Smooth muscle cell (in vitro differentiated cells): ENCODE measurements at regions not wholly inside any gene's neighbourhood (a gene's known extent, or its start where the extent isn't known, plus 50 kb on each side); places are given as distances from the start of the nearest gene placed in this dataset.

ENCODE experiments used
- DNase-seq: peaks from one replicate; lab custom pipeline; 2025; ENCODE audit not compliant: unreplicated experiment; lab: John Stamatoyannopoulos, UW
- H2AFZ ChIP-seq: fragments of 200-600 bp; sonication (generic); 2 replicates; pipeline ENCODE4 v1.6.0; 2016; ENCODE audit warnings: antibody characterized with exemption, low read depth, mild to moderate bottlenecking
- H3F3A ChIP-seq: fragments of 200-600 bp; sonication (generic); 2 replicates; pipeline ENCODE4 v1.6.0; 2017; ENCODE audit warnings: antibody characterized with exemption, low read depth
- H3K27ac ChIP-seq: fragments of 200-600 bp; sonication (generic); 2 replicates; pipeline ENCODE4 v1.5.1; 2016; ENCODE audit warnings: low read depth, mild to moderate bottlenecking
- H3K27me3 ChIP-seq: fragments of 200-600 bp; sonication (generic); 2 replicates; pipeline ENCODE4 v1.6.1; 2016; ENCODE audit warnings: low read depth, mild to moderate bottlenecking
- H3K36me3 ChIP-seq: fragments of 200-600 bp; sonication (generic); 2 replicates; pipeline ENCODE4 v1.5.1; 2016; ENCODE audit warnings: low read depth
- H3K4me1 ChIP-seq: fragments of 200-600 bp; sonication (generic); 2 replicates; pipeline ENCODE4 v1.5.1; 2016; ENCODE audit warnings: low read depth
- H3K4me2 ChIP-seq: fragments of 200-600 bp; sonication (generic); 2 replicates; pipeline ENCODE4 v1.6.0; 2016; ENCODE audit warnings: mild to moderate bottlenecking
- H3K4me3 ChIP-seq: fragments of 200-600 bp; sonication (generic); 2 replicates; pipeline ENCODE4 v1.5.1; 2016; ENCODE audit warnings: mild to moderate bottlenecking
- H3K79me2 ChIP-seq: fragments of 200-600 bp; sonication (generic); 2 replicates; pipeline ENCODE4 v1.6.0; 2016; ENCODE audit warnings: low read depth, mild to moderate bottlenecking
- H3K9ac ChIP-seq: fragments of 200-600 bp; sonication (generic); 2 replicates; pipeline ENCODE4 v1.6.0; 2016; ENCODE audit warnings: low read depth
- H3K9me3 ChIP-seq: fragments of 200-600 bp; sonication (generic); replicated peaks from 2 replicates; pipeline ENCODE4 v1.5.1; 2016; ENCODE audit warnings: low read depth
- H4K20me1 ChIP-seq: fragments of 200-600 bp; sonication (generic); 2 replicates; pipeline ENCODE4 v1.6.0; 2016; ENCODE audit warnings: low read depth
- WGBS: methylation state at CpG from one replicate; pipeline ENCODE4 v1.1.7; 2016; ENCODE audit warnings: low lambda C conversion rate; 5-methylcytosine and 5-hydroxymethylcytosine counted together
- TF ChIP-seq, protein P1 (sequence below): fragments of 200-600 bp; sonication (generic); IDR thresholded peaks from 2 replicates; pipeline ENCODE4 v1.5.1; 2017; ENCODE audit warnings: borderline replicate concordance, mild to moderate bottlenecking, antibody characterized with exemption; ENCODE audit not compliant: insufficient read depth, poor library complexity, severe bottlenecking

DNA sequence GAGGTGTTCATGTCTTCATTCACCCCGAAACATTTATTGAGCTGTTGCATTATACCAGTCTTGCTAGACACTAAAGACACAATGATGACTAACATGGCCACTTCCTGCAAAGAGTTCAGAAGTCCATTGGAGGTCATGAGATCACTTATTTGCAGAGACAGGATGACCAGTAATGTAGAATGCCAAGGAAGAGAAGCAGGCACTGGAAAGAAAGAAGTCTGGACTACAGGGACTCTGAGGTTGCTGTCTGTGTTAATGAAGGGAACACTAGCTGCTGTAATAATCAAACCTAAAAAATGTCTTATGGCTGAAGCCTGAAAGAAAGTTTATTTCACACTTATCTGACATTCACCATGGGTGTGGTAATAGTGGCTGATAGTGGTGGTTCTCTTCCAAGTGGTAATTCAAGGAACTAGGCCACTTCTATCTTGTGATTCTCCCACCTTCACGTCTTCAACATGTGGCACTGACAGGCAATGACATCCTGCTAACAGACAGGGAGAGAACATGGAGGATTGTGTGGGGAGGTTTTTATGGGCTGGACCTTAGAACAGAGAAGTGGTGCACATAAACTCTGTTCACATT is 89.2 kb upstream of the MKLN1 start:
- H2AFZ ChIP-seq = no peak overlapping the region
- no peaks in the 10 kb centered on the region for H3K36me3 ChIP-seq
- 96% methylated on average over 2 of the region's 2 CpGs for WGBS
- no peak overlapping the region for H3K9ac ChIP-seq
- H3K9me3 ChIP-seq = no peaks in the 10 kb centered on the region
- no peaks in the 10 kb centered on the region for H3K27me3 ChIP-seq
- H3K79me2 ChIP-seq = no peaks in the 10 kb centered on the region
- no peaks in the 10 kb centered on the region for H4K20me1 ChIP-seq
- H3K27ac ChIP-seq = no peak overlapping the region
- H3K4me2 ChIP-seq = no peak overlapping the region
- TF ChIP-seq, protein P1, sequence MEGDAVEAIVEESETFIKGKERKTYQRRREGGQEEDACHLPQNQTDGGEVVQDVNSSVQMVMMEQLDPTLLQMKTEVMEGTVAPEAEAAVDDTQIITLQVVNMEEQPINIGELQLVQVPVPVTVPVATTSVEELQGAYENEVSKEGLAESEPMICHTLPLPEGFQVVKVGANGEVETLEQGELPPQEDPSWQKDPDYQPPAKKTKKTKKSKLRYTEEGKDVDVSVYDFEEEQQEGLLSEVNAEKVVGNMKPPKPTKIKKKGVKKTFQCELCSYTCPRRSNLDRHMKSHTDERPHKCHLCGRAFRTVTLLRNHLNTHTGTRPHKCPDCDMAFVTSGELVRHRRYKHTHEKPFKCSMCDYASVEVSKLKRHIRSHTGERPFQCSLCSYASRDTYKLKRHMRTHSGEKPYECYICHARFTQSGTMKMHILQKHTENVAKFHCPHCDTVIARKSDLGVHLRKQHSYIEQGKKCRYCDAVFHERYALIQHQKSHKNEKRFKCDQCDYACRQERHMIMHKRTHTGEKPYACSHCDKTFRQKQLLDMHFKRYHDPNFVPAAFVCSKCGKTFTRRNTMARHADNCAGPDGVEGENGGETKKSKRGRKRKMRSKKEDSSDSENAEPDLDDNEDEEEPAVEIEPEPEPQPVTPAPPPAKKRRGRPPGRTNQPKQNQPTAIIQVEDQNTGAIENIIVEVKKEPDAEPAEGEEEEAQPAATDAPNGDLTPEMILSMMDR = no peak
- no peak for DNase-seq
- H3K4me3 ChIP-seq = no peak overlapping the region
- no peaks in the 10 kb centered on the region for H3F3A ChIP-seq
- no peaks in the 10 kb centered on the region for H3K4me1 ChIP-seq

DNA sequence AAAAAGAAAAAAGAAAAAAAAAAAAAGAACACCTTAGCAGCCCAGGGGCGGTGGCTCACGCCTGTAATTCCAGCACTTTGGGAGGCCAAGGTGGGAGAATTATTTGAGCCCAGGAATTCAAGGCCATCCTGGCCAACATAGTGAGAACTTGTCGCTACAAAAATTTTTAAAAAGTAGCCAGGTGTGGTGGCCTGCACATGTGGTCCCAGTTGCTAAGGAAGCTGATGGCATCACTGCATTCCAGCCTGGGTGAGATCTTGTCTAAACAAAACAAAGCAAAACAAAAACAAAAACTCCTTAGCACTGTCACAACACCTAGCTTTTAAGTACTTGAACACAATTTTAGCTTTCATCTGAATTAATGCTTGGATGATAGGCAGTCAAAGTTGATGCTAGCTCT is 86.3 kb upstream of the MKLN1 start:
- TF ChIP-seq, protein P1 = no peak
- no peaks in the 10 kb centered on the region for H3F3A ChIP-seq
- no peak overlapping the region for H3K4me2 ChIP-seq
- peaks cover 4% of the 10 kb centered on the region for H3K4me1 ChIP-seq
- no peak overlapping the region for H3K27ac ChIP-seq
- no peaks in the 10 kb centered on the region for H3K36me3 ChIP-seq
- no peaks in the 10 kb centered on the region for H3K27me3 ChIP-seq
- no peak for DNase-seq
- no peak overlapping the region for H2AFZ ChIP-seq
- H3K79me2 ChIP-seq = no peaks in the 10 kb centered on the region
- WGBS = 96% methylated on average over 3 of the region's 3 CpGs
- H3K9me3 ChIP-seq = no peaks in the 10 kb centered on the region
- no peak overlapping the region for H3K4me3 ChIP-seq
- no peak overlapping the region for H3K9ac ChIP-seq
- no peaks in the 10 kb centered on the region for H4K20me1 ChIP-seq

DNA sequence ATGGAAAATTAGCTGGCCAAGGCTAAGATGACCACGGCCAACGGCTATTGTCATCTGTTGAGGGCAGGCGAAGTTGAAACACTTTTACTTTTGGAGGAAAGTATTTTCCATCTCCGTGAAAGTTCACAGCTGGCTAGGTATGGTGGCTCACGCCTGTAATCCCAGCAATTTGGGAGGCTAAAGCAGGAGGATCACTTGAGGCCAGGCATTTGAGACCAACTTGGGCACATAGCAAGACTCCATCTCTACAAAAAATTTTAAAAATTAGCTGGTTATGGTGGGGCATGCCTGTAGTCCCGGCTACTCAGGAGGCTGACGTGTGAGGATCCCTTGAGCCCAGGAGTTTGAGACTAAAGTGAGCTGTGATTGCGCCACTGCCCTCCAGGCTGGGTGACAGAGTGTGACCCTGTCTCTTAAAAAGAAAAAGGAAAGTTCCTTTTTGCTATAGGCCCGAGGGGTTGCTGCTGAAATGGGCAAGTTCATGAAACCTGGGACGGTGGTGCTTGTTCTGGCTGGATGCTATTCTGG is 85.5 kb upstream of the MKLN1 start:
- no peaks in the 10 kb centered on the region for H3K9me3 ChIP-seq
- no peaks in the 10 kb centered on the region for H3K79me2 ChIP-seq
- H3F3A ChIP-seq = no peaks in the 10 kb centered on the region
- no peaks in the 10 kb centered on the region for H3K27me3 ChIP-seq
- H3K27ac ChIP-seq = no peak overlapping the region
- no peak overlapping the region for H3K9ac ChIP-seq
- H3K4me1 ChIP-seq = peaks cover 4% of the 10 kb centered on the region
- 97% methylated on average over 10 of the region's 10 CpGs for WGBS
- no peaks in the 10 kb centered on the region for H3K36me3 ChIP-seq
- no peaks in the 10 kb centered on the region for H4K20me1 ChIP-seq
- DNase-seq = no peak
- TF ChIP-seq, protein P1 = no peak
- H2AFZ ChIP-seq = no peak overlapping the region
- H3K4me3 ChIP-seq = no peak overlapping the region
- H3K4me2 ChIP-seq = no peak overlapping the region

DNA sequence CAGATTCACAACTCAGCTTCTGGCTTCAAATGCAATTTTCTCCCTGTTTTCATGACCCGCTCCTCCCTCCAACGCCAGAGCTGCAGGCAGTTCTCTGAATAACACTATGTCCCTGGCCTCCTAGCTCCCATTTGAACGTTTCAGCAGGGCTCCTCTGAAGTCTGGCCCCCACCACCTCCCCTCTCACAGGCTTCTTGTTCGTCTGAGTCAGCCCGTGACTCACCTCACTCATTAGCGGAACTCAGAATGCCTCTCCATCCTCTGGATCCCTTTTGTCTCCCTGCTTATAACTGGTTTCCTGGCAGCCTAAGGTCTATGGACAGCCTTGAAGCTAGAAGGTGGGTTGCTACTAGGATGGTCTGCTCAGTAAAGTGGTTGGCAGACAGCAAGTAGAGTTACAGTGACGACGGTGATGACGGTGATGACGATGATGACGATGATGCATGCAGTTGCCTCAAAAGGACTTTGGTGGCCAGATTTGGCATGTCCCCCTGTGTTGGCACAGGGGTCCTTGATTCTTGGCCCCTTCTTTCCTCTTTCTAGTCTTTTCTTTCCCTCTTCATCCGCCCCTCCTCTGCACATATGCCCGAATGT is 83.3 kb upstream of the MKLN1 start:
- Histone ChIP-seq H3K4me1 (peaks cover 4% of the 10 kb centered on the region), H3K27ac (peak overlapping the region; percentile 6), H3K27me3 (no peaks in the 10 kb centered on the region), H3F3A (no peaks in the 10 kb centered on the region), H3K36me3 (no peaks in the 10 kb centered on the region), H3K4me2 (peak overlapping the region; percentile 30), H3K4me3 (no peak overlapping the region), H2AFZ (no peak overlapping the region), H3K9ac (no peak overlapping the region), H4K20me1 (no peaks in the 10 kb centered on the region), H3K79me2 (no peaks in the 10 kb centered on the region), H3K9me3 (no peaks in the 10 kb centered on the region)
- TF ChIP-seq, protein P1 = no peak
- DNase-seq = no peak
- 48% methylated on average over 13 of the region's 13 CpGs for WGBS
